Right atrium auricular region (tissue), 2 donors: ENCODE measurements at regions not wholly inside any gene's neighbourhood (a gene's known extent, or its start where the extent isn't known, plus 50 kb on each side); places are given as distances from the start of the nearest gene placed in this dataset.

Source experiments
- DNase-seq: peaks from one replicate; pipeline ENCODE4 v3.0.0-alpha.2; 2019; ENCODE audit warnings: low spot score
- H3K27ac ChIP-seq, 2 donors: fragments of 200-600 bp; sonication (generic); 1 replicate in 1 of 2; 2 replicates in 1 of 2; pipeline ENCODE4 v1.5.1; 2016 to 2019
- H3K27me3 ChIP-seq, 2 donors: fragments of 200-600 bp; sonication (generic); one replicate each; pipeline versions ENCODE4 v1.5.1 to v1.6.0; 2017 to 2019
- H3K36me3 ChIP-seq: fragments of 200-600 bp; sonication (generic); one replicate; pipeline ENCODE4 v1.5.1; 2016
- H3K4me1 ChIP-seq, 2 donors: fragments of 200-600 bp; sonication (generic); one replicate each; pipeline versions ENCODE4 v1.5.1 to v1.6.0; 2017 to 2019
- H3K4me3 ChIP-seq, 2 donors: fragments of 200-600 bp; sonication (generic); 1 replicate in 1 of 2; 2 replicates in 1 of 2; pipeline ENCODE4 v1.5.1; 2017 to 2019; ENCODE audit warnings: mild to moderate bottlenecking in 1 of 2, moderate library complexity in 1 of 2
- H3K9me3 ChIP-seq, 2 donors: fragments of 200-600 bp; sonication (generic); one replicate each; pipeline ENCODE4 v1.5.1; 2019
- TF ChIP-seq, protein P1 (sequence below), 2 donors: fragments of 200-600 bp; sonication (generic); IDR thresholded peaks; one replicate each; pipeline ENCODE4 v1.5.1; 2019; ENCODE audit warnings: antibody characterized with exemption in 2 of 2

DNA sequence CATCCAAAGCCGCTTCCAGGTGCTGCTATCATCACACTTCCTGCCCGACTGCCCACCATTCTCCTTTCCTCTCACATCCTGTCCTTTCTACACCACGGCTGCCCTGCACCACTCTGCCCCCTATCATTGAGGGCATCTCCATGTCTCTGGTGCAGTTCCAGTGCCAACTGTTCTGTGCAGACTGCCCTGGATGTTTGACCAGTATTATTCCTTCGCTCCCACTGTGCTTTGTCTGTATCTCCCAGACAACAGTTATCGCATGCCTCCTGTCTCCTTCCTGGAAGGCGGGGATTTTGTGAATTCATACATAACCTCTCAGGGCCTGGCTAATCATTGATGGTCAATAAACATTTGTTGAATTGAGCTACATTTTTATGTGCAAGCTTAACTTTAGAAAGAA lies 63.6 kb upstream of the GNG12 start:
- Histone ChIP-seq H3K9me3 (peaks cover 0 to 2% of the 10 kb centered on the region in 2 donors), H3K36me3 (no peaks in the 10 kb centered on the region), H3K4me1 (no peaks in the 10 kb centered on the region), H3K4me3 (no peak overlapping the region), H3K27me3 (no peaks in the 10 kb centered on the region), H3K27ac (no peak overlapping the region)
- DNase-seq = no peak
- TF ChIP-seq, protein P1, sequence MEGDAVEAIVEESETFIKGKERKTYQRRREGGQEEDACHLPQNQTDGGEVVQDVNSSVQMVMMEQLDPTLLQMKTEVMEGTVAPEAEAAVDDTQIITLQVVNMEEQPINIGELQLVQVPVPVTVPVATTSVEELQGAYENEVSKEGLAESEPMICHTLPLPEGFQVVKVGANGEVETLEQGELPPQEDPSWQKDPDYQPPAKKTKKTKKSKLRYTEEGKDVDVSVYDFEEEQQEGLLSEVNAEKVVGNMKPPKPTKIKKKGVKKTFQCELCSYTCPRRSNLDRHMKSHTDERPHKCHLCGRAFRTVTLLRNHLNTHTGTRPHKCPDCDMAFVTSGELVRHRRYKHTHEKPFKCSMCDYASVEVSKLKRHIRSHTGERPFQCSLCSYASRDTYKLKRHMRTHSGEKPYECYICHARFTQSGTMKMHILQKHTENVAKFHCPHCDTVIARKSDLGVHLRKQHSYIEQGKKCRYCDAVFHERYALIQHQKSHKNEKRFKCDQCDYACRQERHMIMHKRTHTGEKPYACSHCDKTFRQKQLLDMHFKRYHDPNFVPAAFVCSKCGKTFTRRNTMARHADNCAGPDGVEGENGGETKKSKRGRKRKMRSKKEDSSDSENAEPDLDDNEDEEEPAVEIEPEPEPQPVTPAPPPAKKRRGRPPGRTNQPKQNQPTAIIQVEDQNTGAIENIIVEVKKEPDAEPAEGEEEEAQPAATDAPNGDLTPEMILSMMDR (IDR thresholded peaks at IDR 0.05) = no peak

DNA sequence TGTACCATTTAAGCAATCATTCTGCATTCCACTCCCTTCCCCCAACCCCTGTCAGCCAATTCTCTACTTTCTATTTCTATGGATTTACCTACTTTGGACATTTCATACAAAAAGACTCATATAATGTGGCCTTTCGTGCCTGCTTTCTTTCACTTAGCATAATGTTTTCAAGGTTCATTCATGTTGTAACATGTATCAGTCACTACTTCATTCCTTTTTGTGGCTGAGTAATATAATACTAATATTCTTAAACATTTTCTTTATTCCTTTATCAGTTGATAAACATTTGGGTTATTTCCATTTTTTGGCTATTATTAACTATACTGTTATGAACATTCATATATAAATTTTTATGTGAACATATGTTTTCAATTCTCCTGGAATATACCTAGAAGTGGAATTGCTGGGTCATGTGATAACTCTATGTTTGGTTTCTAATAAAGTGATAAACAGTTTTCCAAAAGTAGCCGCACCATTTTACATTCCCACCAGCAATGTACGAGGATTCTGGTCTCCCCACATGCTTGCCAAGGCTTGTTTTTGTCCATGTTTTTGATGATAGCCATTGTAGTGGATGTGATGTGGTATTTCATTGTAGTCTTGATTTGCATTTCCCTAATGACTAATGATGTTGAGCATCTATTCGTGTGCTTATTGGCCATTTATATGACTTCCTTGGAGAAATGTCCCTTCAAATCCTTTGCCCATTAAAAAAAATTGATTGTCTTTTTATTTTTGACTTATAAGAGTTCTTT lies 61.9 kb upstream of the GNG12 start:
- Histone ChIP-seq H3K27me3 (no peaks in the 10 kb centered on the region), H3K9me3 (no peaks in the 10 kb centered on the region), H3K4me3 (no peak overlapping the region), H3K36me3 (no peaks in the 10 kb centered on the region), H3K4me1 (no peaks in the 10 kb centered on the region), H3K27ac (no peak overlapping the region)
- DNase-seq = no peak
- TF ChIP-seq, protein P1 (IDR thresholded peaks at IDR 0.05) = no peak

DNA sequence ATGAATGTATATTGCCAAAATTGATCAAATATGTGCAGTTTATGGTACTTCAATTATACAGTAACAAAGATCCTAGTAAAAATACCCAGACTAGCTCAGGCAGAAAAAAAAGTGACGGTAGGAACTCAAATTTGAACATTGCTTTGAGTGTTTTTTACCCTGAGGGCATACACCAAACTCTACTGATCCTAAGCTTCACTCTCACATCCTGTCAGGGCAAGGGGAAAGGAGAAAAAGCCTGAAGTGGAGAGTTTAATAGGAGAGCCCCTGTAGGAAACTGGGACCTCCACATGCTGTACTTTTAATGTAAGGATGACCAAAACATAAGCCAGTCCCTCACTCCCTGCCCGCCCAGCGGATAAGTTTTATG lies 59.8 kb upstream of the GNG12 start:
- no peaks in the 10 kb centered on the region for H3K9me3 ChIP-seq
- H3K36me3 ChIP-seq = no peaks in the 10 kb centered on the region
- no peak overlapping the region for H3K27ac ChIP-seq
- H3K27me3 ChIP-seq = no peaks in the 10 kb centered on the region
- no peaks in the 10 kb centered on the region for H3K4me1 ChIP-seq
- DNase-seq = no peak
- H3K4me3 ChIP-seq = no peak overlapping the region
- TF ChIP-seq, protein P1 (IDR thresholded peaks at IDR 0.05) = no peak

DNA sequence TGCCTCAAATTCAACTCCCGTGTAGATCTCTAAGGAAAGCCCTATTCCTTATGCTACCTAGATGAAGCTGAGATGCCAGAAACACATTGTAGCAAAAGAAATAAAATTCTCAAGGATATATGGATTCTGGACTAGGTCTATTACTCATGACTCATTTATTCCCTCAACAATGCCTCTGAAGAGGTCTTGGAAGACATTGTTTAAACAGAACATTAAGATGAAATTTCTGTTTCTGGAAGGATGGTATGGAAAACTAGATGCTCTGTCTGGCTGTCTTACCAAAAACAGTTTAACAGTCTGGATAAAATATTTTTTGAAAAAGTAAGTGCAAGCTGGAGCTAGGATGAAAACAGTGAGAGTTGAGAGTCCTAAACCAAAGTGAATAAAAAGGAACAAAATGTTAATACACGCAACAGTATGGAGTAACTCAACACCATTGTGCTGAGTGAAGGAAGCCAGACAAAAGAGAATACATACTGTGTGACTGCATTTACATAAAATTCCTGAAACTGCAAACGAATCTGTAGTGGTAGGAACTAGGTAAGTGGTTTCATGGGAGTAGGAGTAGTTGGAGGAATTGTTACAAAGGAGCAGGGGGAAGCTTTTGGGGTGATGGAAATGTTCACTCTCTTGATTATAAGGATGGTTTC lies 59.3 kb upstream of the GNG12 start:
- H3K4me3 ChIP-seq = no peak overlapping the region
- H3K9me3 ChIP-seq = no peaks in the 10 kb centered on the region
- no peaks in the 10 kb centered on the region for H3K27me3 ChIP-seq
- H3K4me1 ChIP-seq = no peaks in the 10 kb centered on the region
- H3K36me3 ChIP-seq = no peaks in the 10 kb centered on the region
- no peak overlapping the region for H3K27ac ChIP-seq
- TF ChIP-seq, protein P1 (IDR thresholded peaks at IDR 0.05) = no peak
- no peak for DNase-seq

DNA sequence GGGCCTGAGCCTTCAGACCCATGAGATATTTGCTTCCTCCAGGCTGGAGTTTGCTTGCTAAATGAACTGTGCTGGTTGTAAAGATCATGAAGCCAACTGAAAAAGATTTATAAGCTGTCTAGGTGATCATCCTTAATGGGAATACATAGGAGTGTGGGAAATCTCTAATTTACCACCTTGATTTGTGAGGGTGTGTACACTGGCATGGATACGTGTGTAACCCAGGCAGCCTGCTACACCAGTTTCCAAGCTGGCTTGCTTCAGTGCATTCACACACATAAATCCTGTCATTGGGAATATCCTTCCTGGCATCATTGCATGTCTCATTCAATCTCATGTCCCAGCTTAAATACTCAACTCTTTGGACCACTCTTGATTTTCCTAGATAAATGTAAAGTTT lies 57.6 kb upstream of the GNG12 start:
- no peak for DNase-seq
- no peak overlapping the region for H3K27ac ChIP-seq
- no peaks in the 10 kb centered on the region for H3K36me3 ChIP-seq
- no peak overlapping the region for H3K4me3 ChIP-seq
- TF ChIP-seq, protein P1 (IDR thresholded peaks at IDR 0.05) = no peak
- no peaks in the 10 kb centered on the region for H3K4me1 ChIP-seq
- no peaks in the 10 kb centered on the region for H3K27me3 ChIP-seq
- H3K9me3 ChIP-seq = no peaks in the 10 kb centered on the region
